Eye (tissue), 1 donor: ENCODE measurements at regions not wholly inside any gene's neighbourhood (a gene's known extent, or its start where the extent isn't known, plus 50 kb on each side); places are given as distances from the start of the nearest gene placed in this dataset.

Experiments
- DNase-seq: peaks from one replicate; pipeline ENCODE4 v3.0.0-alpha.2; 2015

DNA sequence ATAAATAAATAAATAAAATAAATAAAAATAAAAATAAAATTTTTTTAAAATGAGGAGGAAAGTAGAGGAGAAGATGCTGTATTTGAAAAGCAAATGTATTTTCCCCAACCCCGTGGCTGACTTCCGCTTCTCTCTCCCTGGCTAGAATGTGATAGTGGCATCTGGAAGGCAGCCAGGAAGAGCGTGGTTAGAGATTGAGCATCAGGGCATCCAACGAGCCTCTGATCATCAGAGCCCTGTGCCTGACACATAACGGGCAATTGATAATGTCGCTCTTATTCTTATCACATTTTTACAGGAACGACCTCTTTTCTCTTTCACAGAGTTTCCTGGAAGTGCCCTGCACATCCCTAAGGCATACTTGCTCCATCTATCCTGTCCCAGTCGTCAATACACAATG is 496.9 kb upstream of the TMEM132C start:
- DNase-seq: no peak

DNA sequence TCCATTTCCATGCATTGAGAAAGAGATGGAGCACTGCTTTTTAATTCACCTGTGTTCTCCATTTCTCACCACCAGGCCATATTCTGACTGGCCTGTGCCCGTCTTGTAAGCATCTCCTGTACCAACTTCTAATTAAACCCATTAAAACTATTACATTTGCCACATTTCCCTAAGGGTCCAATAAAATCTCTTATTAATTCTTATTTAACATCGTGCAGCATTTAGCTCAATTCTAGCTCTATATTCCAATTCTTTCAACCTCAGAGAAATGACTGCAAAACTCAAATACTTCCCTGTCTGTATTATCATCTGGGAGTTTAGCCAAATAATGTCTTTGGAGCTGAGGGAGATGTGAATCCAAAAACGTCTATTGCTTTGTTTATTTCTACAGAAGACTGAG is 495.4 kb upstream of the TMEM132C start:
- DNase-seq: no peak

DNA sequence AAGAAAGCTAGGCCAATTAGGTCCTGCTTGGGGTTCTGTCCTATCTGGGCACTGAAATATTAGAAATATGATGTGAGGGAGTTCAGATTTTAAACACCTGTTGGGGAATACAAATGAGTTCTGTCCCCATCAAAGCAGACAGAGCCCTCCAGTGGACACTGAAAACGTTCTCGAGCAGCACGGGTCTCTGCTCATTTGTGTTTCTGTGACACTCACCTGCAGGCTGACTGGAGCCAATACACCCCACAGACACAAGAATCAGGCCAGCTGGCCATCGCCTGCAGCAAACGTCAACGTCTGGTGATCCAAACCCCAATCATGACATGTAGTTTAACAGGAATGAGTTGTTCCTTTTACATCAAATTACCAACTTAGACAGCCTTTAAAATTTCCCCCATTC is 493.4 kb upstream of the TMEM132C start:
- DNase-seq: peak; percentile 22

DNA sequence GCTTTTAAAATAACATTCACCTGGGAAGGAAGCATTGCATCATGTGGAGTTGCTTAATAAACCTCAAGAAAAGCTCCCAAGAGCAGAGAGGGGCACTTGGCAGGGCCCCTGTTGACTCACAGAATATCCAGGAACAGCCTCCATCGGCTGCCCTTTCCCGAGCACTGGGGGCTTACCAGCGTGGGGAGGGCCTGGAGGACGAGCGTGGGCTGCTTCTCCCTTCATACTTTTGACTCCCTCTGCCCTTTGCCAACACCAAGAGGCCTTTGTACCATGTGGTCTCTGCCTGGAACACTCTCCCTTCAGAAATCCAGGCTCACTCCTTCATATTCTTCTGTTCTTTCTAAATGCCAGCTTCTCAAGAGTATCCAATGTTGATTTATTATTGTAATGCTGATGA is 492.1 kb upstream of the TMEM132C start:
- no peak for DNase-seq

DNA sequence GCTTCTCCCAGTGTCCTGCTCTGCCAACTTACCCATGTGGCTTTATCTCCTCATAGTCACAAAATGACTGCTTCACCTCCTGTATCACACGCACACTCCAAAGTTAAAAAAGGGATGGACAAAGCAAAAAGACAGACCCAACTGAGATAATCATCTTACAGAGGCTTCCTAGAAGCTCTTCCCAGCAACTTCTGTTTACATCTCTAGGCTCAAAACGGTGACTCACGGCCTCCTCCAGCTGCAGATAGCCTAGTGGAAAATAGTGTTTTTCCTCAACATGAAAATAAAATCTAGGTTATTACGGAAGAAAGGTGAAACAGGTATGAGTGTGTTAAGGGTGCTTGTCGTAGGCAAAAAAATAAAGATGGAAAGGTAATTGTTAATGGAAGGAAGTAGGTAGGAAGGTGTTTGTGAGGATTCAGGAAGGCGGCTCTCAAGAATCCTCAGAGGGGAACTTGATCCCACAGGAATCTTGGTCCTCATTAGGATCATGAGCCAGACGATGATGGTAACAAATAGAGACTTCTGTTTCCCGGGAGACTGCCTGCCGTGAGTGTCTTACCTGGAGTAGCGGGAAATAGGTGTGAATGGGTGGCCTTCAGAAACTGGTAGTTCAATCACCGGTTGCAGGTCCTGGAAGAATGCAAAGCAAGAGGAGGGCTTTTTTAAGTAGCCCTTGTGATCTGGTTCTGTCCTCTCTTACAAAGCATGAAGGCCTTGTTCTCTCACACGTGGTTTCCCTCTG is 487.5 kb upstream of the TMEM132C start:
- DNase-seq: no peak

DNA sequence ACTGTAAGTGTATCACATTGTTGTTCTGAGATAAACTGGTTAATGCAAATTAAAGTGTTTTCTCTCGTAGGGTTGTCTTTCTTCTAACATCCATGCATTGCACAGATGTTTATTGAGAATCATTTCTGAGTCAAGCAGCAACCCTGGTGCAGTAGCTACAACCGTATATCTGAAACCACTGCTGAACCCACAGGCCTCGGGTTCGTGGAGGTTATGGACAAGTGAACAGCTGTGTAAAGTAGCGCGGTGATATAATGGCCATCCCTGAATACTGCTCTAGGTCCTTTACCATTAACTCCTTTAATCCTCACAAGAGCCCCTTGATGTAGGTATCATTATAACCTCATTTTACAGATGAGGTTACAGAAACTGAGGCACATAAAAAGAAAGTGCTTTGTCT is 486.1 kb upstream of the TMEM132C start:
- DNase-seq: no peak

DNA sequence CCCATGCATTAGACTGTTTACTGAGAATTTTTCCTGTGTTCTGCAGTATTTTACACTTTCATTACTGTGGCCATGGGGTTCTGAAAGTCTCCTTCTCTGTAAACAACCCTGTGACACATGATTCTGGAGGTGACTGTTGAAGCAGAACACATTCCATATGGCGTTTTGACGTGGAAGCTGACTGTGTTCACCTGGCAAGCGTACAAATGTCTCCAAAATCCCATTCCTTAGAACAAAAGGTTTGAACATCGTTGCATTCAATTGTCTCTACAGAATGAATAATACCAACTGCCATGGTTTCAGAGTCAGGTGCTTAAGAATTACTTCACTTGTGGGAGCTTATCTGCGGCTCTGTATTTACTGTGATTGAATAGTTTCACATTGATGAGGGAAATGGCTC is 485.6 kb upstream of the TMEM132C start:
- DNase-seq: no peak

DNA sequence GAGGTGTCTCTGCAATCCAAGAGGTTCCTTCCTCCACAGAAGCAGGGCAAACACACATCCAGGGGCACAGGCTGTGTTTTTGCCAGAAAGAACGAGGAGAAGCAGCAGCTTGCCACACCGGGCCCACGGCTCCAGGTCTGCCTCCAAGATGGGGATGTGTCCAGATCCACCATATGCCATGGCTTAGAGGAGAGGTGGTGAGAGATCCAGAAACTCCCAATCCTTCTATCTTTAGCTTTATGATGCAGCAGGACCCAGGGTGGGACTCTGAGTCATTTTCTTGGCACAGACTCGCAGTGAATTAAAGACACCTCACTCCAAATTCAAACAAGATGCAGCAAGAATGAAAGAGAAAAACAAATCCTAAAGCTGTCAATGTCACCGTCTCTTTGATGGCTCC is 481.4 kb upstream of the TMEM132C start:
- peak; percentile 53 for DNase-seq

DNA sequence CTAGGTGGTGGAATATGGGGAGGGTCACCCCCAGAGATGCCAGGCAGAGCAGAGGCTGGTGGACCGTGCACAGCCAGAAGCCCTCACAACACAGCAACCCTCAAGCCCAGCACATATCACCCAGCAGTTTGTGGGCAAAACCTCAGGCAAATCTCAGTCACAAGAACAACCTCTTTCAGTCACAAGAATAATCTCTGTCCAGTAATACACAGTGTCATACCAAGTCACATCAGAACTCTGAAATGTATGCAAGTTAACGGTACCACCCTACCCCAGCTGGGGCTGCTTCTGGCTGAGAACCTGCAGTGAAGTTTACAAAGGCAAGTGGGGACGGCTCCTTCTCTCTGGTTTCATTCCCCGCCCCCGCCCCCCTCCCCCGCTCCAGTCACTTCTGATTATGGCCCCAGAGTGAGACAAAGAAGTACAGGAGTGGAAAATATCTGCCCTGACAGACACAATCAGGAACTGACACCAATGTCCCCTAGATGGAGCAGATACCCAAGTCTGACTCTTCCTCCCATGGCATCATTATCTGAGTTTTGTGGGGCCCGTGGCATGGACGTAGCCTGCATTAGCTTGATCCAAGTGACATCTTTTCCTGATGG is 480.9 kb upstream of the TMEM132C start:
- DNase-seq: peak; percentile 88

DNA sequence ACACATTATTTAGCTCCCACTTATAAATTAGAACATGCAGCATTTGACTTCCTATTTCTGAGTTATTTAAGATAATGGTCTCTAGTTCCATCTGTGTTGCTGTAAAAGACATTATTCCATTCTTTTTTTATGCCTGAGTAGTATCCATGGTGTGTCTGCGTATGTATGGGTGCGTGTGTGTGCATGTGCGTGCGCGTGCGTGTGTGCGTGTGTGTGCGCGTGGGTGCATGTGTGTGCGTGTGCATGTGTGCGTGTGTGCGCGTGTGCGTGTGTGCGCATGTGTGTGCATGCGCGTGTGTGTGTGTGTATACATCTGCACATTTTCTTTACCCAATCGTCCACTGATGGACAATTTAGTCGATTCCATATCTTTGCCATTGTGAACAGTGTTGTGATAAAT is 479.4 kb upstream of the TMEM132C start:
- DNase-seq: no peak

DNA sequence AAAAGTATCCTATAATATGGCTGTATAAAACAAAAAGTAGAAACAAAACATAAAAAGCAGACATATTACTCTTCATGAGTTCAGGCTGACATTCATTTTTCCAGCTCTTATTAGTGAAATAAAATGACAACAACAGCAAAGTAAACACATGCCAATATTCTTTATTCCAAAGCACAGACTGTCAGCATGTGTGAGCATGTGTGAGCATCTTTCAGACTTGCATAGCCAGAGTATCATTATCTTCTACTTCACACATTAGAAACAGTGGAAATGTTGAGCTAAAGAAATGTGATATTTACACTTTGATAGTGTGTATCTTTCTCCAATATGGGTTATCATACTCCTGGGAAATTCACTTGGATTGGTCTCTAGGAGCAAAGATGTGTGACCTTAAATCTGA is 476.6 kb upstream of the TMEM132C start:
- DNase-seq: peak; percentile 38

DNA sequence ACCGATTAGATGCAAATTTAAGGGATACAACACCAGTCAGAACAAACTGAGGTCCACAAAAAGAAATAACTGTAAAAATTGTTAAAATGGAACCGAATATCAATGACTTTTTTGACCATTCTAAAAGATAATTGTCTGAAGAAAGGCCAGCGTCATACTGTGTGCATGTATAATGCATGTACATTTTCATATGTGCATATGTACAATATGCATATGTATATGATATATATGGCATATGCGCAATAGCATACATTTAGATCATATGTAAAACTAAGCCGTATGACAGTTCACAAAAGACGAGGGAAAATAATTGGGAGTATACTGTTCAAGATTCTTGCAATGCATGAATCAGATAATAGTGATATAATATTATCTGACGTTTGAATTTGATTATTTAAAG is 475.8 kb upstream of the TMEM132C start:
- DNase-seq: no peak

DNA sequence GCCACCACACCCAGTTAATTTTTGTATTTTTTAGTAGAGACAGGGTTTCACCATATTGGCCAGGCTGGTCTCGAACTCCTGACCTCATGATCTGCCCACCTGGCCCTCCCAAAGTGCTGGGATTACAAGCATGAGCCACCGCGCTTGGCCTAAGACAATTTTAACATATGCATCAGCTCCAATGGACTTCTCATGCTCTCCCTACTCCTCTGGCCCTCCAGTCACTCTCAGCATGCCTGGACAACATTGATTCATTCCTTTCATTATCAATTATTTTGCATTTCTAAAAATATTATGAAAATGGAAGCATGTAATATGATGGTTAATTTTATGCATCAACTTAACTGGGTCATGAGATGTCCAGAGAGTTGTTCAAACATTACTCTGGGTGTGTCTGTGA is 469.1 kb upstream of the TMEM132C start:
- DNase-seq: no peak

DNA sequence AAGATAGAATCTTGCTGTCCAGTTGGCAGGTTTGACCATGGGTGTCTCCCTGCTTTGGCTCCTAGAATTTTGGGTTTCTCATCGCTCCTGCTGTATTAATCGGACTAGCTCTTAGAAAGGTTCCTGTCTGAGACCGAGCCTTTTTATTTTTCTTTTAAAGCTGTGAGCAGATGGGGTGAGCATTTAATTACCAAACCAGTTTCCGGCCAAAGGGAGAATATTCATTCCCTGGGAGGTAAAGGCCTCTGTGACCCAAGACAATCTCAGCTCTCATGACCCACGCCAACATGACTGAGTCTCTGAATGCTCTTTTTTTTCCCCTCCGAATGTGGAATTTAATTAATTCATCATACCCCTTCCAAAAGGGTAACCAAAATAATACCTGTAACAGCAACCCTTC is 464.7 kb upstream of the TMEM132C start:
- DNase-seq: no peak

DNA sequence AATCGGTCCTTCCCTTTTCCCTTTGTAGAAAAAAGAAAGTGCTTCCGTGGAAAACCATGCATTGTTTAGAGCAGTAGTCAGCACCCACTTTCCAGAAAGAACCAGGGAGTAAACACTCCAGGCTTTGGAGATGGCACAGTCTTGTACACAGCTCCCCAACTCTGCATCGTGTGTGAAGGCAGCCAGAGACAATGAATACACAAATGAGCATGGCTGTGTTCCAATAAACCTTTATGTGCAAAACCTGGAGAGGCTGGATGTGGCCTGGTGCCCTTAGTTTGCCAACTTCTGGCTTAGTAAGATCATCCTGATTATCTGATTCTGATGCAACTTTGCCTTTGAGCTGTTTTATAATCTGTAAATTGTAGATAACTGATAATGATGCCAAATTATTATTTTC is 463.4 kb upstream of the TMEM132C start:
- DNase-seq: no peak

DNA sequence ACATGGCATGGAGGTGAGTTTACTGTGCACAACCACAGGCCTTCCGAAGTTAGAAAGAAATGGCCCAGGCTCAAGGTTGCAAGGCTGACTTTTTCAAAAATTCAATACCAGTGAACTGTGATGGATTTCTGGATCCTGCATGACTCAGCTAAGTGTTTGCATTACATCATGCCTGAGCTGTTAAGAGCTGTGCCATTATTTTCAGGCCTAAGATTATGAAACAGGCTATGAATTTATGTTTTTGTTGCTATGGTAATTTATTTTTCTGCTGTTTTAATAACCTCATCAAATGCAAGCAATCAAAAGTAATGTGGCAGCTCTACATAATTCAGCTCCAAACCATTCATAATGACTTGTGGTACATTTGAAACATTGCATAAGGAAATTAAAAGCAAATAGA is 457.7 kb upstream of the TMEM132C start:
- DNase-seq: peak; percentile 70

DNA sequence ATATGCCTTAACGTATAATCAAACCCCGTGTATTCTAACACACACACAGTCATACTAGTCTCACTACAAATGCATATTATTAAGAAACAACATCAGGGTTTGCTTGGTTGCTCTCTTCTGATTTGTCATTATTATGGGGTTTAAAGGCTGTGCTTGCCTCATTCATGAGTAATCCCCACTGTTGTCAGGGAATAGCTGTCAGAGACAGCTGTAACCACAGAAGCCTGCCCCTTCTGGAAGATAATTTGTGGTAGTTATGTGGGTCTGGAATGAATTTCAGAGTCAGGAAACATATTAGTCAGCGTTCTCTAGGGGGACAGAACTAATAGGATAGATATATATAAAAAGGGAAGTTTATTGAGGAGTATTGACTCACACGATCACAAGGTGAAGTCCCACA is 456.9 kb upstream of the TMEM132C start:
- DNase-seq: peak; percentile 71

DNA sequence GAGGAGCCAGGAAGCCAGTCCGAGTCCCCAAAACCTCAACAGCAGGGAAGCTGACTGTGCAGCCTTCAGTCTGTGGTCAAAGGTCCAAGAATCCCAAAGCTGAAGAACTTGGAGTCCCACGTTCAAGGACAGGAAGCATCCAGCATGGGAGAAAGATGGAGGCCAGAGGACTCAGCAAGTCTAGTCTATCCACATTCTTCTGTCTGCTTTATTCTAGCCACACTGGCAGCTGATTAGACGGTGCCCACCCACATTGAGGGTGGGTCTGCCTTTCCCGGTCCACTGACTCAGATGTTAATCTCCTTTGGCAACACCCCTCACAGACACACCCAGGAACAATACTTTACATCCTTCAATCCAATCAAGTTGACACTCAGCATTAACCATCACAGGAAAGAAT is 456.5 kb upstream of the TMEM132C start:
- peak; percentile 27 for DNase-seq

DNA sequence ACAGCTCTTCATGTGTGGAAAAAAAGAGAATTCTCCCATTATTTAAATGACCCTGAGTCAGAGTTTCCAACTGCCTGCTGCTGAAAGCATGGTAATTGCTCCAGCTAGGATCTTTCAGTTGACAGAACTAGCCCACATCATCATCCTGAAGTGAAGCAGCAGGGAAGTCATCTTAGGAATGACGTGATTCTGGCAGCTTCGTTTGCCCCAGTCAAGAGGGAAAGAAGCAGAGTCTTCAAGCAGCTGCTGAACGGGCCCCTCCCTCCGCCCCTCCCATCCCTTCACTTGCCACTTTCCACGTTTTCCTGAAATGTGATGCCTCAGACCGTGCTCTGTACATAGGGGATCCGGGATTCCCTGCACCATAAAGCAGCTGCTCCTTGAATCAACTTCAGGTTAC is 455.0 kb upstream of the TMEM132C start:
- DNase-seq: peak; percentile 84

DNA sequence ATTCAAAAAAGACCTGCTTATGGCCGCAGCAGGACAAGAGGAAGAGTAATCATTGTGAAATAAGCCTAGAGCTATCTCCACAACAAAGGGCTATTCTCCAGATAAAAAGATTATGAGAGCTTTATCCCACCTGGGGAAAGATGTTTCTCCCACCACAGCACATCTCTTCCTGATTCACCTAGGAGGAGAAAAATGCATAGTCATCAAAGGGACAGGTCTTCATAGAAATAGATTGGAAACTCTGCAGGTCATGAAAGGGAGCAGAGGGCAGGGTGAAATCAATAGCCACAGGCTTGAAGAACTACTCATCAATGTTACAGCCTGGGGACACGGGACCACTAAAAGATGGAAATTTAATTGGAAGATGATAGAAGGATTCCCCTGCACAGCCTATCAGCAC is 453.8 kb upstream of the TMEM132C start:
- DNase-seq: no peak

DNA sequence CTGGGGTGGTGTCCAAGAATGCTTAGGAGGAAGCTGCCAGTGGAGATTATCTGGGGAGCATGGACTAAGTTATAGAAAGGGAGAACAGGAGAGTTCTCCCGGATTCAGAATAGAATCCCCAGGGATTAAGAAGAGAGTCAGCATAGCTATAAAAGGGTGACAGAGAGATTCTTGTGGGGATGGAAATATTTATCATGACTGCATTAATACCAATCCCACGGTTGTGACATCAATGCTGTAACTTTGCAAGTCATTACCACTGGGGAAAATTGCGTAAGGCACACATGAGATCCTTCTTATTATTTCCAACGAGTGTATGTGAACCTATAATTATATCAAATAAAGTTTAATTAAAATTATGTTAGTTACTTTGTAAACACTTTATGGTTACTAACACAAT is 447.9 kb upstream of the TMEM132C start:
- DNase-seq: no peak

DNA sequence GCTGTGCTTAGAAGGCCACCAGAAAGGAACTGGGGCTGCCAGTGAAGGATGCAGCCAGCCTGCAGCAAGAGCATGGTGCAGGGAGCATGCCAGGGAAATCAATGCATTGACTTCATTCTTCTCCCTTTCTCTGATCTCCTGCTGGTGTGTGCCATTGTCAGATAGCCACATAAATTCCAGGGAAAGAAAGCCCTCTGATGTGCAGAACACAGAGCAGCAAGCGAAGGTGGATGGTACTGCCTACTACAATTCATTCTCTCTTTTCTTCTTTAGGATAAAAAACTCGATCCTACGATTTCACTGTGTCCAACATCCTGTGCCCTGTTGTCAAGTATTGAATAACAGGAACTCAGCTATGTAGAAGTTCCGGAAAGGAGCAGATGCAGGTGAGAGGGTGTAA is 446.7 kb upstream of the TMEM132C start:
- no peak for DNase-seq

DNA sequence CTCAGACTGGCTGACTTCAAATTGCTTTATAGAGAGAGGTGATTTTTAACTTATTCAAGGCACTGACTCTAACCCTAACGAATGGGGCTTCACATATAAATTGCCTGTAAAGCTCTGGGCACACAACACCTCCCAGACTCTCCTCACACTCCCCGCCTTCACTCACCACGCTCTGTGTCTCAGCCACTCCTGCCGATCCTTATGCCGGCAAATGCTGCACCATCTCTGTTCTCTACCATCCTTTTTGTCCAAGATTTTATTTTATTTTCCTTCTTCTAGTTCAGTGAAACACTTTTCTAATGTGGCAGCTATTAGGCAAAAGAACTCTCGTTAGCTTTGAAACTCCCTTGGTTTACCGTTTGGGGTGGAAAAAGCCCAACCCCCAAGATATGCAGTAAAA is 446.1 kb upstream of the TMEM132C start:
- DNase-seq: no peak

DNA sequence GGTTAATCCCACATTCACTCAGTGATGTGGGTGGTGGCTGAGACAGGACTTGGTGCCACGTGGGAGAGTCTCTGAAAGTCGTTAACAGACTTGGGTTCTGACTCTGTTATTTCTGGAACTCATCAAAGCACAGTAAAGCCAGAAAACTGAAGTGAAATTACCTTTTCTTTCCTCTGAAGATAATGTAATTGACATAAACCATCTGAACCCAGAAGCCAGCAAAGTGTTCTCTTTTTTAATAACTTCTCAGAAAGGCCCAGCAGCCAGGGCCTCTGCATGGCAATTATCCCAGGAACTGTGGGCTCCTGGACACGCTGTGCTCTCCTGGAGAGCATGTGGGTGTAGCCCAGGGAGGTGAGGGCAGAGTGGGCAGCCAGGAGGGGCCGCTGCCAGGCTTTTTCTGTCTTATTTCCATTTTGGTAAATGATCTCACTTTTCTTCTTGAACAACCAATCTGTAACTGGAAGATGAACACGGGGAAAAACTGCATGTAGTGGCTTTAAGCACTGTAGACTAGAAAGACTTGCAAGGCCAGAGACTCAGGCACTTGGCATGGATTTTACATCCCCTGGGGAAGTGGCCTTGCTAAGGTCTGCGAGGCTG is 444.1 kb upstream of the TMEM132C start:
- no peak for DNase-seq

DNA sequence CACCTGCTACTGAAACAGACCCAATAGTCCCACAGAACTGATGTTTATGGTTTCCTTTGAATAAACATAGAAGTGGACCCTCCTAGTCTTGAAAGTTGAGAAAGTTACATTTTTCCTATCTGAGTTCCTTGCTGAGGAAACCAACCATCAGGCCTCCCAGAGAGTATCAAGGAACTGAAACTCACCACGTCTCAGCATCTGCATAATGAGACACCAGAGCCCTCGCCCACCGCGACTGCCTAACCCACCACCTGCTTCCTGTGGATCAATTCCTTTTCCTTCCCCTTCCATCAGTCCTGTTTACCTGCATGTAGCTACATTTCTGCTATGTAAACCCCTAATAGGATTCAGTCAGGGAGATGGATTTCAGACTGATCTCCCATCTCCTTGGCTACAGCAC is 443.2 kb upstream of the TMEM132C start:
- DNase-seq: no peak
